Renal cortical epithelial cell (primary cell): ENCODE measurements at regions not wholly inside any gene's neighbourhood (a gene's known extent, or its start where the extent isn't known, plus 50 kb on each side); places are given as distances from the start of the nearest gene placed in this dataset.

Source experiments
- DNase-seq: peaks from one replicate; pipeline ENCODE4 v3.0.0-alpha.2; 2011; ENCODE audit warnings: low read depth

- DNase-seq, result no peak
These were observed 1085.9 kb downstream of the TBC1D22A start for GRCh38 chr22:47848184-47848920.

- no peak for DNase-seq
These were observed 1084.9 kb downstream of the TBC1D22A start for GRCh38 chr22:47847131-47847890.

DNA sequence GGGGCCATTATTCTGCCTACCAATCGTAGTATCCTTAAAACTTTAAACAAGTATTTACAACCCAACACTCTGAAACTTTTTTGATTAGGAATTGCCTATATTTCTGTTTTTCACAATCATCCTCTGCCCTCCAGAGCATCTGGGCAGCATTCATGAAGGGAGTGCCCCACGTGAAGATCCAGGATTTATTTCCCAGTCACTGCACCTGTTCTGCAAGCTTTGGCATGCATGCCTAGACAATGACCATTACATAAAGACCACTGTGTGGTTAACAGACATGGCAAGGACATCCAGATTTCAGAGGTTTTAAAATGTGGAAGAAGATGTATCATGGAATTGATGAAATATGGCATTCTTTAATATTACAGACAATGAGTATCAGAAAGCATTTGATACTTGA, 1083.8 kb downstream of the TBC1D22A start:
- DNase-seq, result no peak

- DNase-seq, result no peak
These were observed 1079.7 kb downstream of the TBC1D22A start for GRCh38 chr22:47842119-47842518.

GRCh38 chr22:47841156-47841555, 1078.7 kb downstream of the TBC1D22A start:
- DNase-seq, result no peak

DNA sequence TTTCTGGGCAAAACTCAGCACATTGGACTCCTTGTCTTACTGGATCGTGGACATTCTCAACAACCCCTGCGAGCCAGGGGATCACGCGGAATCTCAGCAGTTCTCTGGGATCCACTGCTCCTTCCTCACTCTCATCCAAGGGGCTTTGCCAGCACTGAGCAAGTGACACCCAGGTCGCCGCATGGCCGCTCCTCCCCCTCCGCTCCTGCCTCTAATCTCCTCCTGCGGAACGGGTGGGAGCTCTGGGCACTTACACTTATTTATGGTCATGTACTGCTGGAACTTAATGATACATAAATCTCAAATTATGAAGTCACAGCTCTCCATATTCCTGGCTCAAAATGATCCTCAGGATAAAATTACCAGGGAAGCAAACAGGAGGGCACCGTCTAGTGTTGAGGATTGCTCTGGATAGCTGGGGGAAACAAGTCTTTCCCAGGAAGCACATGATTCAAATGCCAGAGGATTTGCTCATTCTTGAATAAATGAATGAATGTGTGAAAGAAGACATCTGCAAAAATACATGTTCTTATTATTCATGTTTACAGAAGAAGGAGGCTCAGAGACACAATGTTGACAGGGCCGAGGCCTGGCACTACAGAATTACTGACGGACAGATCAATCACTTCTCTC, 1077.3 kb downstream of the TBC1D22A start:
- DNase-seq, result no peak

DNA sequence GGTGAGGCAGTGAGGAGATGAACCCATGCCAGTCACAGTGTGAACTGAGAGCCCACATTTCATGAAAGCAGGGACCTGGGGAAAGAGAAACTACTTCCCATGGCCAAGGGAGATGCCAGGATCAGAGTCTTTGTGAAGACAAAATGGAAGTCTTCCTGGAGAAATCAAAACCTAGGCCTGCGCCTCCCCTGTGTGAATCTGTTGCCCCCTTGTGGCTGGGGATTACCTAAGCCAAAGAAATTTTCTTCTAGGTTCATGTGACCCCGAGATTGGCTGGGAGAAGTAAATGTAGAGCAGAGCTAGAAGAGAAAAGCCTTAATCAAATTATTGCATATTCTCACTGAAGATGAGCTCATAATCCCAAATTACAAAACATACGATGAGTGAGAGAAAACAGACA, 1075.3 kb downstream of the TBC1D22A start:
- no peak for DNase-seq

- DNase-seq, result no peak
These were observed 1074.5 kb downstream of the TBC1D22A start for GRCh38 chr22:47836957-47837356.

GRCh38 chr22:47835726-47836125, 1073.3 kb downstream of the TBC1D22A start:
- DNase-seq, result peak; percentile 23

GRCh38 chr22:47826016-47826415, 1063.6 kb downstream of the TBC1D22A start:
- DNase-seq, result no peak

DNA sequence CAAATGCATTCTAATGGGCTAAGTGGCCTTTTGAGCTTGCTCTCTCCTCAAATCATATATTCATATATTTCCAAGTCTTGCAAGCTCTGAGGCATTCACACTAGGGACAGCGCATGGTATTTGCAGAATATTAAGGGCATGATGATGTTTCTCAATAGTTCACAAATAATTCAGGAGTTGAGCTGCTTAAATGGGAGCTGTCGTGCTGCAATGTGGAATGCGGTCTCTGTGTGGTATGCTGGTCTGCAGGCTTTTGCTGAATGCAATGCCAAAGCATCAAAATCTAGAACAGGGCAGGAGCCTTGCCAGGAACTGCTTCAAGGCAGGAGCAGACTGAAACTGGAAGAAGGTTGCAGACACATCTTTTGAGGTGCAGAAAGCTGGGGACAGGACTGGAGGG, 1060.0 kb downstream of the TBC1D22A start:
- DNase-seq, result no peak

DNA sequence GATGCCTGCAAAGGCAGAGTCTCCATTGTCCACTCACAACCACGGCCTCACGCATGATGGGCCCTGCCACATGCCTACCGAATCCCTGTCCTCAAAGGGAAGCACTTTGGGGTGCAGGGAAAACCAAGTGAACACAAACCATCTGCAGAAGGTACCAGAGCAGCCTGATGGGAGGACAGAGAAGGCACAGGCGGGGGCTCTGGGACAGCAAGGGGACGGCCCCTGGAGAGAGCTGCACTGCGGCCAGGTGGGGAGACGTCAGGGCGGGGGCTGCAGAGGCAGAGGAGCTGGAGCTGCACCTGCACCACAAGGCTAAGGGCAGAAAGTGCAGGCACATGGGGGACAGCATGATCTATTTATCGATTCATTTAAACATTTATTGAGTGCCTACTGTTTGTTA, 1056.0 kb downstream of the TBC1D22A start:
- DNase-seq, result no peak

DNA sequence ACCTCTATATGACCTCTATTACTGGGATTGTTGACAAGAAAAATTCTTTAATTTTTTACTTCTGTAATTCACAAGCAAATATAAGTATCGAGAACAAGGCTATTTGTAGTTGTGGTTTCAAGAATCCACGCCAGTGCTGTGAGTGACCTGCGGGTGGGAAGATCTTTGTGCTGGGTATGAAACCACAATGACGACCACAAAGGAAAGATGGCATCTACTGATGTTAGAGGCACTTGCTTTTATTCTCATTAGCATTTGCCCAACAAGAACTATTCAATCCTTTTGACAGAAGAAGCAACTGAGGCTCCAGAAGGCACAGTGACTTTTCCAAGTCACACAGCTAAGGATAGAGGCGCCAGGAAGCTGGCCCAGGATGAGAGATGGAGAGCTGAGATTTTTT, 1054.9 kb downstream of the TBC1D22A start:
- no peak for DNase-seq

DNA sequence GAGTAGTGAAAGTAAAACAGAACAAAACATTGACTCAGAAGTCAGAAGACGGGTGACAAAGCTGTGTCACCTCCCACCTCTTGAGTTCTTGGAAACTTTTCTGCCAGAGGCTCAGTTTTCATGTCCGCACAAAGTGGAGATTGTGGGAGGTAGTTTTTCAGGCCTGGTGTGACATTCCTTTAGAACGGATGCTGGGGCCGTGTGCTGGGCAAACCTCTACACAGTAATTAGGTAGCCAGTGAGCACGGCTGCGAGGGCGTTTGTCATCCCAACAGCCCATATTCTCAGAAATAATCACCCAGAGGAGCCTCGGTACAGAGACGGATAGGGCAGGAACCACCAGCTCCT, 1054.4 kb downstream of the TBC1D22A start:
- DNase-seq, result no peak

- no peak for DNase-seq
These were observed 1053.8 kb downstream of the TBC1D22A start for GRCh38 chr22:47816121-47816862.

- no peak for DNase-seq
These were observed 1052.0 kb downstream of the TBC1D22A start for GRCh38 chr22:47814474-47814873.

DNA sequence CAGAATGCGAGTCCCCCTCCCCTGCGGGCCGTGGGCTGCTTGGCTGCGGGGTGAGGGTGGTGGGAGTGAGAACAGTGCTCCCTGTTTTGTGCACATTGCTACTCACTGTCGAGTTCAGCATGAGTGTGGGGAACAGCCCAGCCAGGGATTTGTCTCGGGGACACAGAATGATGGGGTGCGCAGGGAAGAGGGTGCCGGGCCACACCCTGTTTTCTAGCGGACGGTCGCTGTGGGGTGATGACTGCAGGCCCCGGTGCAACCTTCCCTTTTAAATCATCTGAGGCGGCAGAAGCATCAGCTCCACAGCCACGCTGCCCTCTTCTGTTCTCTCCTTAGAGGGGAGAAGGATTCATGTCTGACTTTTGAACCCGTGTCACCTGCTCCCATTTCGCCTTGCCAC, 1051.2 kb downstream of the TBC1D22A start:
- no peak for DNase-seq

GRCh38 chr22:47811971-47812370, 1049.5 kb downstream of the TBC1D22A start:
- DNase-seq, result no peak

- DNase-seq, result no peak
These were observed 1048.4 kb downstream of the TBC1D22A start for GRCh38 chr22:47810505-47811500.

DNA sequence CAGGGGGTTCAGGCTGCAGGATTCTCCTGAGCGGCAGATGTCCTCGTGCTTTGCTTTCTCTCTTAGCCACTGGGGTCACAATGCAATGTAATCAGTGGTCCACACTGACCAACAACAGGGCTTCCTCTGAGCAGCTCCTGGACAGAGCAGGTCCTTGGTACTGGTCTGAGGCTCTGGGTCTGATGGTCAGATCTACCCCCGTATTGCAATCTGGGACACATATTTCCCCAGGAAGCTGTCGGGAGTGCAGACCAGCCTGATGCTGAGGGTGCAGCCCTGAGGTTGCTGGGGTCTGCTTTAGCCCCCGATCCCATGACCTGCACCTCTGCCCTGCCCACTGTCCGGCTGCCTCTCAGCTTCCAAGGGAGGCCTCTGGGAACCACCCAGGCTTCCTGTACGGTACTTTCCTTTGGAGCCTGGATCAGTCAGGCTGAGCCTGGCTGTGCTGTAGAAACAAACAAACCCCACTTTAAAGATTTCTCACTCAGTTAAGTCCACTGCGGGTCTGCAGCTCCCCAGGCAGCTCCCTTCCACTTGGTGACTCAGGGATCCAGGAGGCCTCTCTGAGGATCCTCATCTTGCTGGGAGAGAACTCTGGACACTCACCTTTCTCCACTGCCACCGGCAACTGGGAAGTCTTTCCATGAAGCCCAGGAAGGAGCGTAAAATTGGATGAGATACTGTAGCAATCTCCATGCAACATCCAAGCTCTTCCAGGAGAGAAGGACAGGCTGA, 1046.6 kb downstream of the TBC1D22A start:
- DNase-seq, result no peak
